ENCODE measurements at regions not wholly inside any gene's neighbourhood (a gene's known extent, or its start where the extent isn't known, plus 50 kb on each side); places are given as distances from the start of the nearest gene placed in this dataset.

DNA sequence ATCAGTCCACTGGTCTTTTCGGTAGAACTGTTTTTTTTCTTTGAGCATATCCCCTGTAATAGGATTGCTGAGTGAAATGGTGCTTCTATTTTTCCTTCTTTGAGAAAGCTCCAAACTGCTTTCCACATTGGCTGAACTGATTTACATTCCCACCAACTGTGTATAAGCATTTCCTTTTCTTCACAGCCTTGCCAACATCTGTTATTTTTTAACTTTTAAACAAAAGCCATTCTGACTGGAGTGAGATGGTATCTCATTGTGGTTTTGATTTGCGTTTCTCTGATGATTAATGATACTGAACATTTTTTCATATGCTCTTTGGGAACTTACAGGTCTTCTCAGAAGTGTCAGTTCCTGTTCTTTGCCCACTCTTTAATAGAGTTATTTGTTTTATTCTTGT, 764.7 kb downstream of the MTRR start:
- intact Hi-C loops (cut with micrococcal nuclease): no loop called here
- dilution Hi-C loops (cut with MboI; ENCODE audit: extremely low pct_ligation_motif_present, low sequenced_read_pairs): no loop called here
- no peaks in the 10 kb centered on the region for H4K20me1 ChIP-seq (replicated peaks; ENCODE audit: control insufficient read depth, extremely low read depth, insufficient read depth, low read length)
- peaks cover 2% of the 10 kb centered on the region for H3K9me3 ChIP-seq (replicated peaks; ENCODE audit: control insufficient read depth, insufficient read depth, low read length)
- no peaks in the 10 kb centered on the region for H3K9me1 ChIP-seq (replicated peaks; ENCODE audit: control insufficient read depth, extremely low read depth, insufficient read depth, low read length)
- no peak overlapping the region for H3K27ac ChIP-seq (ENCODE audit: insufficient read depth, low read depth, low read length)
- TF ChIP-seq POLR2A (IDR thresholded peaks at IDR 0.05; ENCODE audit: low read depth, low read length) (no peak), POLR2AphosphoS5 (IDR thresholded peaks at IDR 0.05; ENCODE audit: insufficient read depth, low read depth, low read length) (no peak), JUN (IDR thresholded peaks at IDR 0.05; ENCODE audit: borderline replicate concordance, insufficient read depth, insufficient read length, low read depth) (no peak), MYC (IDR thresholded peaks at IDR 0.05; ENCODE audit: low read depth, low read length) (no peak), GATA2 (IDR thresholded peaks at IDR 0.05; ENCODE audit: insufficient read depth, insufficient read length, low read depth, low read length) (no peak)
- no peak for FAIRE-seq
- no peak for DNase-seq (ENCODE audit: low read depth, low spot score)
- H3K4me3 ChIP-seq (replicated peaks in 1 of 3; ENCODE audit: insufficient read depth in 1 of 3, low read depth in 1 of 3, low read length in 3 of 3): no peak overlapping the region
- no peak overlapping the region for H3K9ac ChIP-seq (replicated peaks; ENCODE audit: extremely low read depth, insufficient read depth, low read length)
- POLR2A ChIA-PET: no interaction called here
- no peak overlapping the region for H2AFZ ChIP-seq (ENCODE audit: low read depth, low read length)
- H3K4me1 ChIP-seq (ENCODE audit: control insufficient read depth, extremely low read depth, insufficient read depth, low read length): no peaks in the 10 kb centered on the region
- CTCF ChIA-PET: no interaction called here
- no peak overlapping the region for H3K4me2 ChIP-seq (ENCODE audit: insufficient read depth, low read length)
- H3K36me3 ChIP-seq (ENCODE audit: control insufficient read depth in 2 of 2, extremely low read depth in 1 of 2, insufficient read depth in 2 of 2, low read length in 2 of 2): no peaks in the 10 kb centered on the region
- H3K79me2 ChIP-seq (ENCODE audit: control insufficient read depth, insufficient read depth, low read length): no peaks in the 10 kb centered on the region
- BruUV-seq (replicated peaks): no TSS peak
- no peaks in the 10 kb centered on the region for H3K27me3 ChIP-seq (ENCODE audit: control insufficient read depth in 2 of 2, insufficient read depth in 2 of 2, low read length in 2 of 2)

- no peaks in the 10 kb centered on the region for H3K9me1 ChIP-seq (replicated peaks; ENCODE audit: control insufficient read depth, extremely low read depth, insufficient read depth, low read length)
- no peaks in the 10 kb centered on the region for H3K79me2 ChIP-seq (ENCODE audit: control insufficient read depth, insufficient read depth, low read length)
- no peaks in the 10 kb centered on the region for H3K36me3 ChIP-seq (ENCODE audit: control insufficient read depth in 2 of 2, extremely low read depth in 1 of 2, insufficient read depth in 2 of 2, low read length in 2 of 2)
- dilution Hi-C loops (cut with MboI; ENCODE audit: extremely low pct_ligation_motif_present, low sequenced_read_pairs): no loop called here
- no peak for FAIRE-seq
- H2AFZ ChIP-seq (ENCODE audit: low read depth, low read length): no peak overlapping the region
- H3K4me1 ChIP-seq (ENCODE audit: control insufficient read depth, extremely low read depth, insufficient read depth, low read length): no peaks in the 10 kb centered on the region
- DNase-seq (ENCODE audit: low read depth, low spot score): no peak
- TF ChIP-seq EZH2 (IDR thresholded peaks at IDR 0.05; ENCODE audit: borderline replicate concordance, low read depth, low read length, severe bottlenecking) (no peak), CTCF (IDR thresholded peaks at IDR 0.05; ENCODE audit: extremely low read depth in 1 of 2, insufficient read depth in 1 of 2, low read depth in 1 of 2, low read length in 2 of 2) (no peak), POLR2AphosphoS5 (IDR thresholded peaks at IDR 0.05; ENCODE audit: insufficient read depth, low read depth, low read length) (no peak), POLR2A (IDR thresholded peaks at IDR 0.05; ENCODE audit: low read depth, low read length) (no peak), MAX (IDR thresholded peaks at IDR 0.05; ENCODE audit: insufficient read depth, insufficient read length) (no peak), JUN (IDR thresholded peaks at IDR 0.05; ENCODE audit: borderline replicate concordance, insufficient read depth, insufficient read length, low read depth) (no peak), MYC (IDR thresholded peaks at IDR 0.05; ENCODE audit: low read depth, low read length) (no peak), GATA2 (IDR thresholded peaks at IDR 0.05; ENCODE audit: insufficient read depth, insufficient read length, low read depth, low read length) (no peak), FOS (IDR thresholded peaks at IDR 0.05; ENCODE audit: borderline replicate concordance, insufficient read depth, low read length) (no peak)
- H3K27me3 ChIP-seq (ENCODE audit: control insufficient read depth in 2 of 2, insufficient read depth in 2 of 2, low read length in 2 of 2): no peaks in the 10 kb centered on the region
- peaks cover under 1% of the 10 kb centered on the region for H3K9me3 ChIP-seq (replicated peaks; ENCODE audit: control insufficient read depth, insufficient read depth, low read length)
- ChIA-PET POLR2A (no interaction called here), CTCF (no interaction called here)
- no TSS peak for BruUV-seq (replicated peaks)
- H3K4me3 ChIP-seq (replicated peaks in 1 of 3; ENCODE audit: insufficient read depth in 1 of 3, low read depth in 1 of 3, low read length in 3 of 3): no peak overlapping the region
- H3K9ac ChIP-seq (replicated peaks; ENCODE audit: extremely low read depth, insufficient read depth, low read length): no peak overlapping the region
- no peak overlapping the region for H3K27ac ChIP-seq (ENCODE audit: insufficient read depth, low read depth, low read length)
- H4K20me1 ChIP-seq (replicated peaks; ENCODE audit: control insufficient read depth, extremely low read depth, insufficient read depth, low read length): no peaks in the 10 kb centered on the region
- intact Hi-C loops (cut with micrococcal nuclease): no loop called here
- no peak overlapping the region for H3K4me2 ChIP-seq (ENCODE audit: insufficient read depth, low read length)
Observed at GRCh38 chr5:8634219-8634618, 765.3 kb downstream of the MTRR start.

All from endothelial cell of umbilical vein (primary cell).